Central memory CD8-positive, alpha-beta T cell (primary cell): ENCODE measurements at regions not wholly inside any gene's neighbourhood (a gene's known extent, or its start where the extent isn't known, plus 50 kb on each side); places are given as distances from the start of the nearest gene placed in this dataset.
"Not testable (repeated sequence)": the region's sequence is repeated elsewhere in the genome, so short reads cannot be mapped to it uniquely, and the experiment has no call there.

Experiments used
- ATAC-seq: fragments of 150-1000 bp; cut with Tn5 transposase; replicated peaks from 2 replicates; pipeline ENCODE4 v1.10.0; 2022; ENCODE audit warnings: mild to moderate bottlenecking, moderate FRiP score, moderate number of reproducible peaks; ENCODE audit not compliant: poor library complexity, severe bottlenecking; ENCODE audit errors: extremely low read depth
- DNase-seq, 2 donors: peaks; one replicate each; pipeline ENCODE4 v3.0.0; 2021; ENCODE audit warnings: low spot score in 2 of 2
- H3K27ac Mint-ChIP-seq: one replicate; pipeline ENCODE4 v1.8.0; 2022; ENCODE audit warnings: low read depth, mild to moderate bottlenecking, moderate library complexity, mixed read lengths
- H3K27me3 Mint-ChIP-seq: one replicate; pipeline ENCODE4 v1.8.0; 2022; ENCODE audit warnings: mixed read lengths
- H3K36me3 Mint-ChIP-seq: one replicate; pipeline ENCODE4 v1.8.0; 2022; ENCODE audit warnings: mild to moderate bottlenecking, moderate library complexity, mixed read lengths; ENCODE audit not compliant: insufficient read depth
- H3K4me1 Mint-ChIP-seq: one replicate; pipeline ENCODE4 v1.8.0; 2022; ENCODE audit warnings: mixed read lengths
- H3K4me3 Mint-ChIP-seq: one replicate; pipeline ENCODE4 v1.8.0; 2022; ENCODE audit warnings: mild to moderate bottlenecking, moderate library complexity, mixed read lengths
- H3K9me3 Mint-ChIP-seq: one replicate; pipeline ENCODE4 v1.8.0; 2022; ENCODE audit warnings: mixed read lengths

- no peaks in the 10 kb centered on the region for H3K27me3 Mint-ChIP-seq
- ATAC-seq (no peak), DNase-seq (no peak)
- no peak overlapping the region for H3K27ac Mint-ChIP-seq
- peaks cover 6% of the 10 kb centered on the region for H3K9me3 Mint-ChIP-seq
- H3K4me3 Mint-ChIP-seq, result no peak overlapping the region
- H3K4me1 Mint-ChIP-seq, result no peaks in the 10 kb centered on the region
- no peaks in the 10 kb centered on the region for H3K36me3 Mint-ChIP-seq
Observed at GRCh38 chr5:13585324-13585723, 359.2 kb downstream of the DNAH5 start.

GRCh38 chr5:13581914-13582313, 362.6 kb downstream of the DNAH5 start:
- no peaks in the 10 kb centered on the region for H3K4me1 Mint-ChIP-seq
- ATAC-seq, result no peak
- H3K27me3 Mint-ChIP-seq, result no peaks in the 10 kb centered on the region
- no peak for DNase-seq
- H3K4me3 Mint-ChIP-seq, result no peak overlapping the region
- peaks cover 10% of the 10 kb centered on the region for H3K9me3 Mint-ChIP-seq
- no peaks in the 10 kb centered on the region for H3K36me3 Mint-ChIP-seq
- H3K27ac Mint-ChIP-seq, result no peak overlapping the region

GRCh38 chr5:13581132-13581531, 363.4 kb downstream of the DNAH5 start:
- Mint-ChIP-seq H3K27ac (no peak overlapping the region), H3K4me3 (no peak overlapping the region), H3K27me3 (no peaks in the 10 kb centered on the region), H3K9me3 (peaks cover 5% of the 10 kb centered on the region), H3K4me1 (no peaks in the 10 kb centered on the region), H3K36me3 (no peaks in the 10 kb centered on the region)
- no peak for DNase-seq
- no peak for ATAC-seq

- Mint-ChIP-seq H3K4me3 (no peak overlapping the region), H3K36me3 (no peaks in the 10 kb centered on the region), H3K4me1 (no peaks in the 10 kb centered on the region), H3K27ac (no peak overlapping the region), H3K27me3 (no peaks in the 10 kb centered on the region), H3K9me3 (peaks cover 5% of the 10 kb centered on the region)
- ATAC-seq (no peak), DNase-seq (no peak)
Observed at GRCh38 chr5:13580058-13580457, 364.4 kb downstream of the DNAH5 start.

GRCh38 chr5:13579091-13579490, 365.4 kb downstream of the DNAH5 start:
- ATAC-seq, H3K9me3 Mint-ChIP-seq, H3K27me3 Mint-ChIP-seq, H3K4me3 Mint-ChIP-seq, H3K36me3 Mint-ChIP-seq, H3K4me1 Mint-ChIP-seq, H3K27ac Mint-ChIP-seq, DNase-seq: not testable (repeated sequence)

- ATAC-seq, H3K27ac Mint-ChIP-seq, H3K4me1 Mint-ChIP-seq, H3K4me3 Mint-ChIP-seq, H3K36me3 Mint-ChIP-seq, DNase-seq, H3K9me3 Mint-ChIP-seq, H3K27me3 Mint-ChIP-seq: not testable (repeated sequence)
Observed at GRCh38 chr5:13578311-13579039, 366.0 kb downstream of the DNAH5 start.

GRCh38 chr5:13574574-13574973, 369.9 kb downstream of the DNAH5 start:
- Mint-ChIP-seq H3K27ac (no peak overlapping the region), H3K4me1 (no peaks in the 10 kb centered on the region), H3K27me3 (no peaks in the 10 kb centered on the region), H3K36me3 (no peaks in the 10 kb centered on the region), H3K4me3 (no peak overlapping the region), H3K9me3 (peaks cover 21% of the 10 kb centered on the region)
- DNase-seq, result no peak
- no peak for ATAC-seq

GRCh38 chr5:13572163-13572562, 372.3 kb downstream of the DNAH5 start:
- Mint-ChIP-seq H3K4me3 (no peak overlapping the region), H3K9me3 (peaks cover 17% of the 10 kb centered on the region), H3K4me1 (no peaks in the 10 kb centered on the region), H3K36me3 (no peaks in the 10 kb centered on the region), H3K27ac (no peak overlapping the region), H3K27me3 (no peaks in the 10 kb centered on the region)
- ATAC-seq (no peak), DNase-seq (no peak)

- Mint-ChIP-seq H3K36me3 (no peaks in the 10 kb centered on the region), H3K4me3 (no peak overlapping the region), H3K27me3 (no peaks in the 10 kb centered on the region), H3K4me1 (no peaks in the 10 kb centered on the region), H3K27ac (no peak overlapping the region), H3K9me3 (peaks cover 22% of the 10 kb centered on the region)
- ATAC-seq, result no peak
- no peak for DNase-seq
Observed at GRCh38 chr5:13569090-13569715, 375.3 kb downstream of the DNAH5 start.

- Mint-ChIP-seq H3K9me3 (peaks cover 27% of the 10 kb centered on the region), H3K27ac (no peak overlapping the region), H3K27me3 (no peaks in the 10 kb centered on the region), H3K4me1 (no peaks in the 10 kb centered on the region), H3K4me3 (no peak overlapping the region), H3K36me3 (no peaks in the 10 kb centered on the region)
- no peak for DNase-seq
- ATAC-seq, result no peak
Observed at GRCh38 chr5:13567819-13568218, 376.7 kb downstream of the DNAH5 start.

GRCh38 chr5:13566871-13567339, 377.6 kb downstream of the DNAH5 start:
- Mint-ChIP-seq H3K9me3 (peaks cover 28% of the 10 kb centered on the region), H3K27me3 (no peaks in the 10 kb centered on the region), H3K36me3 (no peaks in the 10 kb centered on the region), H3K4me1 (no peaks in the 10 kb centered on the region), H3K4me3 (no peak overlapping the region), H3K27ac (no peak overlapping the region)
- DNase-seq (no peak), ATAC-seq (no peak)

- H3K9me3 Mint-ChIP-seq, result peaks cover 15% of the 10 kb centered on the region
- no peak for DNase-seq
- H3K27me3 Mint-ChIP-seq, result no peaks in the 10 kb centered on the region
- H3K27ac Mint-ChIP-seq, result no peak overlapping the region
- no peak overlapping the region for H3K4me3 Mint-ChIP-seq
- no peaks in the 10 kb centered on the region for H3K36me3 Mint-ChIP-seq
- no peaks in the 10 kb centered on the region for H3K4me1 Mint-ChIP-seq
- no peak for ATAC-seq
Observed at GRCh38 chr5:13558408-13558807, 386.1 kb downstream of the DNAH5 start.

- no peak for DNase-seq
- Mint-ChIP-seq H3K27ac (no peak overlapping the region), H3K4me3 (no peak overlapping the region), H3K9me3 (peaks cover 17% of the 10 kb centered on the region), H3K27me3 (no peaks in the 10 kb centered on the region), H3K36me3 (no peaks in the 10 kb centered on the region), H3K4me1 (no peaks in the 10 kb centered on the region)
- no peak for ATAC-seq
Observed at GRCh38 chr5:13553896-13554295, 390.6 kb downstream of the DNAH5 start.
